ENCODE measurements at regions not wholly inside any gene's neighbourhood (a gene's known extent, or its start where the extent isn't known, plus 50 kb on each side); places are given as distances from the start of the nearest gene placed in this dataset.

GRCh38 chr7:35389636-35390035, 135.7 kb upstream of the TBX20 start:
- no peak overlapping the region for H3K4me2 ChIP-seq (ENCODE audit: low read length)
- no peaks in the 10 kb centered on the region for H3K4me1 Mint-ChIP-seq (ENCODE audit: low read depth, unreplicated experiment)
- no peaks in the 10 kb centered on the region for H3K4me1 ChIP-seq (ENCODE audit: insufficient read depth, low read length)
- no peaks in the 10 kb centered on the region for H3K36me3 ChIP-seq (ENCODE audit: insufficient read depth, low read length)
- no peak overlapping the region for H3K4me3 ChIP-seq (ENCODE audit: insufficient read depth, low read depth, low read length)
- H2AFZ ChIP-seq (ENCODE audit: low read depth, low read length): no peak overlapping the region
- H3K4me3 Mint-ChIP-seq (ENCODE audit: unreplicated experiment): no peak overlapping the region
- H3K36me3 Mint-ChIP-seq (ENCODE audit: low read depth, unreplicated experiment): no peaks in the 10 kb centered on the region
- no peaks in the 10 kb centered on the region for H3K9me3 ChIP-seq (ENCODE audit: insufficient read depth, low read depth, low read length)
- no peaks in the 10 kb centered on the region for H4K20me1 ChIP-seq (ENCODE audit: insufficient read depth, low read length)
- no peak overlapping the region for H3K9ac ChIP-seq (ENCODE audit: low read length)
- peaks cover 11% of the 10 kb centered on the region for H3K27me3 Mint-ChIP-seq (ENCODE audit: low read depth, unreplicated experiment)
- DNase-seq (ENCODE audit: low read depth) (no peak), FAIRE-seq (no peak)
- H3K79me2 ChIP-seq (ENCODE audit: insufficient read depth, low read length): no peaks in the 10 kb centered on the region
- H3K27me3 ChIP-seq (ENCODE audit: insufficient read depth, low read length): no peaks in the 10 kb centered on the region
- no peaks in the 10 kb centered on the region for H3K9me3 Mint-ChIP-seq (ENCODE audit: unreplicated experiment)
- no peak overlapping the region for H3K27ac Mint-ChIP-seq (ENCODE audit: unreplicated experiment)
- H3K27ac ChIP-seq (ENCODE audit: low read depth, low read length): no peak overlapping the region
- TF ChIP-seq CTCF (IDR thresholded peaks at IDR 0.05; ENCODE audit: insufficient read depth, low read depth, low read length) (no peak), EZH2 (IDR thresholded peaks at IDR 0.05; ENCODE audit: insufficient read depth, low read length) (no peak)

GRCh38 chr7:35386816-35387706, 133.2 kb upstream of the TBX20 start:
- Histone ChIP-seq H3K4me1 (ENCODE audit: insufficient read depth, low read length) (no peaks in the 10 kb centered on the region), H3K4me2 (ENCODE audit: low read length) (no peak overlapping the region), H3K79me2 (ENCODE audit: insufficient read depth, low read length) (no peaks in the 10 kb centered on the region), H3K9me3 (ENCODE audit: insufficient read depth, low read depth, low read length) (no peaks in the 10 kb centered on the region), H4K20me1 (ENCODE audit: insufficient read depth, low read length) (no peaks in the 10 kb centered on the region), H3K9ac (ENCODE audit: low read length) (no peak overlapping the region), H2AFZ (ENCODE audit: low read depth, low read length) (no peak overlapping the region), H3K4me3 (ENCODE audit: insufficient read depth, low read depth, low read length) (no peak overlapping the region), H3K27me3 (ENCODE audit: insufficient read depth, low read length) (no peaks in the 10 kb centered on the region), H3K36me3 (ENCODE audit: insufficient read depth, low read length) (no peaks in the 10 kb centered on the region), H3K27ac (ENCODE audit: low read depth, low read length) (no peak overlapping the region)
- TF ChIP-seq CTCF (IDR thresholded peaks at IDR 0.05; ENCODE audit: insufficient read depth, low read depth, low read length) (no peak), EZH2 (IDR thresholded peaks at IDR 0.05; ENCODE audit: insufficient read depth, low read length) (no peak)
- Mint-ChIP-seq H3K9me3 (ENCODE audit: unreplicated experiment) (no peaks in the 10 kb centered on the region), H3K27ac (ENCODE audit: unreplicated experiment) (no peak overlapping the region), H3K27me3 (ENCODE audit: low read depth, unreplicated experiment) (peaks cover 18% of the 10 kb centered on the region), H3K4me3 (ENCODE audit: unreplicated experiment) (no peak overlapping the region), H3K36me3 (ENCODE audit: low read depth, unreplicated experiment) (no peaks in the 10 kb centered on the region), H3K4me1 (ENCODE audit: low read depth, unreplicated experiment) (no peaks in the 10 kb centered on the region)
- DNase-seq (ENCODE audit: low read depth): no peak
- no peak for FAIRE-seq
